Fibroblast of lung (primary cell): ENCODE measurements at regions not wholly inside any gene's neighbourhood (a gene's known extent, or its start where the extent isn't known, plus 50 kb on each side); places are given as distances from the start of the nearest gene placed in this dataset.
"Not testable (repeated sequence)": the region's sequence is repeated elsewhere in the genome, so short reads cannot be mapped to it uniquely, and the experiment has no call there.

ENCODE experiments used
- CTCF ChIP-seq, 2 donors: IDR thresholded peaks in 1 of 2; conservative IDR thresholded peaks in 1 of 2; 1 replicate in 1 of 2; 2 replicates in 1 of 2; pipeline ENCODE4 v1.5.1; 2011 to 2012; ENCODE audit warnings: low read length in 2 of 2, control low read depth in 1 of 2, inconsistent platforms in 1 of 2, low read depth in 1 of 2, mild to moderate bottlenecking in 1 of 2
- EZH2 ChIP-seq: IDR thresholded peaks from 2 replicates; pipeline ENCODE4 v1.5.1; 2012; ENCODE audit warnings: low read length, control low read depth, mild to moderate bottlenecking; ENCODE audit errors: missing control alignments

- not testable (repeated sequence) for TF ChIP-seq CTCF (conservative IDR thresholded peaks at IDR 0.05 in 1 of 2, IDR thresholded peaks at IDR 0.05 in 1 of 2; ENCODE audit: low read depth in 1 of 2, low read length in 2 of 2); EZH2
Measured at GRCh38 chr2:195125889-195126288, 531.1 kb upstream of the SLC39A10 start.
